Suppressor macrophage treated with lipopolysaccharide for 1 hour (primary cell): ENCODE measurements at regions not wholly inside any gene's neighbourhood (a gene's known extent, or its start where the extent isn't known, plus 50 kb on each side); places are given as distances from the start of the nearest gene placed in this dataset.
"Not testable (repeated sequence)": the region's sequence is repeated elsewhere in the genome, so short reads cannot be mapped to it uniquely, and the experiment has no call there.

Source experiments
- DNase-seq, 3 donors: peaks; one replicate each; pipeline ENCODE4 v3.0.0-alpha.2; 2020 to 2022

DNA sequence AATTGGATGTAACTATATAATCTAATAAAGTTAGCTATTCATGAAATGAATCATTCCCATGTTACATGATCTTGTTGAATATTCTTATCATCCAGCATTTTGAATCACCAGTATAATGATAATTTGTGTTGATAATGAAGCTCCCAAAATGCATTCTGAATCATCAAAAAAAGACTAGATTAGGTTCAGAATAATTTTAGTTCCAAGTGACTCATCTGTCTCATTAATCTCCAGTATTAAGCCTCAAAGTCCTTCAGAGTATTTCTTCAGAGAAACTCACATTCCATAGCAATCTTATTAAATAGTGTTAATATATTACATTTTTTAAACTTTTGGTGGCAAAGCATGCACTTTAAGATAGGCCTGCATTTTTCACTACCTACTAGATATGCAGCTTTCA, 207.5 kb downstream of the SLITRK5 start:
- DNase-seq: no peak

GRCh38 chr13:87884884-87885283, 213.7 kb downstream of the SLITRK5 start:
- no peak for DNase-seq

DNA sequence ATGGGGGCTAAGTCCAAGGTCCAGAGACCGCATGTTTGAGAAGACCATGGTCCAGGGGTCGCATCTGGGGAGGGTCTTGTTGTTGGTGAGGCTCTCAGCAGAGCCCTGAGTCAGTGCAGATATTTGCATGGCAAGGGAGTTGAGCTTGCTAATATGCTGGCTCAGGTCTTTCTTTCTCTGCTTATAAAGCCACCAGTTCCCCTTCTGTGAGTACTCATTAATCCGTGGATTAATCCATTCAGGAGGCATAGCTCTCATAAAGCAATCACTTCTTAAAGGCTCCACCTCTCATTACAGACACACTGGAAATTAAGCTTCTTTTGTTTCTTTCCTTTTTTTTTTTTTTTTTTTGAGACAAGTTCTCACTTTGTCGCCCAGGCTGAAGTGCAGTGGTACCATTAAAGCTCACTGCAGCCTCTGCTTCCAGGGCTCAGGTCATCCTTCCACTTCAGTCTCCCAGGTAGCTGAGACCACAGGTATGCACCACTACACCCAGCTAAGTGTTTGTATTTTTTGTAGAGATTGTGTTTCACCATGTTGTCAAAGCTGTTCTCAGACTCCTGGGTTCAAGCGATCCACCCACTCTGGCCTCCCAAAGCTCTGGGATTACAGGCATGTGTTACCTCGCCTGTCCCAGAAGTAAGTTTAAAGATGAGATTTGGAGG, 216.4 kb downstream of the SLITRK5 start:
- DNase-seq: no peak

DNA sequence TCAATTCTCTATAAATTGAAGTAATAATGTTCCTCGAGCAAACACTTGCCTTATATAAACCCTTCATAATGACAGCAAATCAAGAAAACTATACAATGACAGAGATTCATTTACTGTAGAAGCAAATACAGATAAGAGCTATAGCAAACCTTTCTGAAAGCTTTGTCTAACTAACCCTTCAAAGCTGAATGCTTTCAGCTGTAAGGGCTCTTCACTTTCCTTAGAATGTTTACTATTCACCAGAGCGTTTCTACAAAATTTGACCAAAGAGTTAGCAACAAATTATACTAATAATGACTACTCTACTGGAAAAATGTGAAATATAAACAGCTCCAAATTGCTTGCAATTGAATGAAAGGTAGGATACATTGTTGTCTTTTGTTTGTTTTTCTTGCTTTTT, 218.1 kb downstream of the SLITRK5 start:
- no peak for DNase-seq

GRCh38 chr13:87893186-87893585, 222.0 kb downstream of the SLITRK5 start:
- no peak for DNase-seq

DNA sequence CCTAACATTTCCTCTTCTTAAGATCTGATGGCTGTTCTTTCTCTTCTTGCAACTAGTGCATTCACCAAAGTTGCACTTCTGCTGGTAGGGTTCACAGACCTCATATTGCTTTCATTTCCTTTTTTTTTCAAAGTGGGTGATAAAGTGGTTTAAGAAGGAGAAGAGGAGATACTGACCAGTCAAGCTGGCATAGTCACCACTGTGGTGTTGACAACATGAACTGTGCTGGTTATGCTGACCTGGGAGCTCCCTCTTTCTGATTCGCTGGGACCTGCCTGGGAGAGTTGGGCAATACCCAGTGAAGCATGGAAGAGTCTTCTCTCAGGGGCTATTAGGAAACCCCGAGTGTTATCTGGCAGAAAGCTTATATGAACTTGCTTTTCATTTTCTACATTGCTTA, 222.9 kb downstream of the SLITRK5 start:
- peak; percentile 7 to 50 (median 26) for DNase-seq

- no peak for DNase-seq
Measured at GRCh38 chr13:87903553-87903952, 232.4 kb downstream of the SLITRK5 start.

DNA sequence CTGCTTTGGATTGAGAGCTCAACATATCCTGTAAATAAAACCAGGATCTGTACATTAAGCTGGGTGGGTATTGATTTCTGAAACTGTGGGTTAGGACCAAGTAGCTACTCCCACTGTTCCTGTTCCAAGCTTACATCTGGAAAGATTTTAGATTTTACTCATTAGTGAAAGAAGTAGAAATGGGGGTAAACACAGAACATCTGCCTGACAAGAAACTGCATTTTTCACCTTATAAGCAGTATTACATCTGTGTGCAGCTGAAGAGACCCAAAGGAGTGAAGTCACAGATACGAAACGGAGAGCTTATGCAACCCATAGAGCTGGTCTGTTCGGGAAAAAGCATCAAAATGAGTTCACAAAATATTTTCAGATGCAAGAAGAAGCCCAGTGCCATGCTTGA, 235.2 kb downstream of the SLITRK5 start:
- DNase-seq: no peak

DNA sequence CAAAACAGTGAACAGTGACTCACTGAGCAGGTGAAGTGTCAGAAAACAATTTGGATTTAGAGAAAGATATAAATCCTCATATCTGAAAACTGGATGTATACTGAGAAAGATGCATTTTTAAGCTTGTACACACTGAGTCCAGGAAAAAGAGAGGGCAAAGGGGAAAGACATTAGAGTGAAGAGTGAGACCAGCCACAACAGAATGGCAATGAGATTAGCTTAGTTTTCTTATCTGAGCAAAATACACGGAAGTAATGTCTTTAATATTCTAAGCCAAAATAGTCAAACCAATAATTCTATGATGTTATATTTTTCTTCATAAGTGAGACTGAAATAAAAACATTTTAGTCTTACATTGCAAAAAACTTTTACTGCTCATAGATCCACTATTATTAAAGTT, 236.0 kb downstream of the SLITRK5 start:
- DNase-seq: no peak

- DNase-seq: no peak
Measured at GRCh38 chr13:87919956-87920355, 248.8 kb downstream of the SLITRK5 start.

DNA sequence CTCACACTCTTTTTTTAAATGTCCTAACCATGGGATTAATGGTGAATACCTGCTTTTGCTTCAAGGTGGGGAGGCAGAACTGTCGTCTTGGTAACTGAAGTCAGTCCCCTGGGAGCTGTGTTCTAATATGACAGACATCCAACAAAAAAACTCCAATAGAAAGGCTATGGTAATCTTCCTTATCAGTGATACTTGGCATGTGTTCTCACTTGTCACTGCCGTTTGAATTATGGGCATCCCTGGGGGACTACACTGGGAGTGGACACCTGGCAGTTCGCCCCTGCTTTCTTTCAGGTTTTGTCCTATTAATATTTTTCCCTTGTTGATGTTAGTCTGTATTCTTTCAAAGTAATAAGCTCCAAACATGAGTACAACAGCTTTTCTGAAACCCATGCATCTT, 252.6 kb downstream of the SLITRK5 start:
- DNase-seq: no peak

DNA sequence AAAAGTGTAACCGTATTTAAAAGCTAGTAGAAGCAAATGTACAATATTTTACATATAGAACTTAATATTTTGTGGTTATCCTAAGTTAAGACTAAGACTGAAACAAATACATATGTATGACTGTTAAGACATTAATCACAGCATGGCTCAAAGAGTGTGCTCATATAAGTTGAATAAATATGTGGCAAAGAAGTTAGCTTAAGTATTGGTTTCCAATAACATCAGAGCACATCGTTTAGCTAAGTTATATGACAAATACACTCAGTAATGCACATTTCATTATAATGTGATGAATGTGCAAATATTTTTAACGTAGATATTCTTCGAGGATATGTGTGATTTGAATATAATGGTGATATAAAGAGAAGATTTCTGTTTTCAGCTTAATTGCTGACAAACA, 253.8 kb downstream of the SLITRK5 start:
- no peak for DNase-seq

DNA sequence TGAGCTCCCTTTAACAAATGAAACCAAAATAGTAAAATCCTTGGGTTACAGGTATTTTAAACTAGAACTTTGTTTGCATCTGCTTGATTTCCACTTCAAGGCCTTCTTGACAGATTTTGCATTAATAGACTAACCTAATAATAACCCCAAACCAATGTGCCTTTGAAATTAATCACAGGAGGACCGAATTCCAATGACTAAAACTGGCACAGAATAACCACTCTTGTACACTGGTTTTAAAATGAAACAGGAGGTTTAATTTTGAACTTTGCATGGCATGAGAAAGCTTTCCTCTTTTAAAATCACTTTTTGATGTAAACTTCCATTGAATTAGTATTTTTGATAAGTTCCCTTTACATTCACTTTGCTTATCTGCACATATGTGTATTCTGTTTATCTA, 269.6 kb downstream of the SLITRK5 start:
- no peak for DNase-seq

DNA sequence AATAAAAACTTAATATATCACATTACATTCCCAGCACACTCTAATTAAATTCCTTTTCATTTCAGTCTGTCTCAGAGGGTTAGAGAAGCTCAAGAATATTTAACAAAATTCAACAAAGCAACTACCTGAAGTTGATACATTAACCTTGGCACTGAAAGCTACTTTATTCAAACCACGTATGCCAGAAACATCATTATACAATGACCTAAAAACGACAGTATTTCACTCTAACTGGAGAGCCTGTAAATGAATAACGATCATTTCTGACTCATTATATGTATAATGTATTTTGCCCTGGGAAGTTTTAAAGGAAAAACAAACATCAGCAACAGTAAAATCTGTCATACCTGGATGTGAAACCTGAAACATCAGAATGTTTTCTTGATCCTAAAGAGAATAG, 270.1 kb downstream of the SLITRK5 start:
- no peak for DNase-seq

- no peak for DNase-seq
Measured at GRCh38 chr13:87942205-87942604, 271.0 kb downstream of the SLITRK5 start.

GRCh38 chr13:87944038-87944437, 272.9 kb downstream of the SLITRK5 start:
- no peak for DNase-seq

DNA sequence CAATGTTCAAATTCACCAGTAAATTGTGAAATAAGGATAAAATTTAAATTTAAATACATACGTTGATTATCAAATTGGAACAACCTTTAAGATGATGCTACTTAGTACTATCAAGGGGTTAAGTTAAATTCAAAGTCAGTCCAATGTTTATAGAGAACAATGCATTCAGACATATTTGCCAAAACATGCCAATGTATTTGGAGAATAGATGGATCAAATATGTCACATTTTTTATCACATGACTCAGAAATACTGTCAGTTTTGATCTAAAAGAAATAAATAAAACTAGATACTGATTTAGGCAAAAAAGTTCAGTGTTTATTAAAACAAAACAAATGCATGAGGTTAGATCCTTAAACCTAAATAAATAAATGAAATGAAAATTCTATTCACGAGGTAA, 281.2 kb downstream of the SLITRK5 start:
- no peak for DNase-seq

- DNase-seq: no peak
Measured at GRCh38 chr13:87953381-87953780, 282.2 kb downstream of the SLITRK5 start.

- no peak for DNase-seq
Measured at GRCh38 chr13:87954091-87954490, 282.9 kb downstream of the SLITRK5 start.

GRCh38 chr13:87961546-87961945, 290.4 kb downstream of the SLITRK5 start:
- no peak for DNase-seq

DNA sequence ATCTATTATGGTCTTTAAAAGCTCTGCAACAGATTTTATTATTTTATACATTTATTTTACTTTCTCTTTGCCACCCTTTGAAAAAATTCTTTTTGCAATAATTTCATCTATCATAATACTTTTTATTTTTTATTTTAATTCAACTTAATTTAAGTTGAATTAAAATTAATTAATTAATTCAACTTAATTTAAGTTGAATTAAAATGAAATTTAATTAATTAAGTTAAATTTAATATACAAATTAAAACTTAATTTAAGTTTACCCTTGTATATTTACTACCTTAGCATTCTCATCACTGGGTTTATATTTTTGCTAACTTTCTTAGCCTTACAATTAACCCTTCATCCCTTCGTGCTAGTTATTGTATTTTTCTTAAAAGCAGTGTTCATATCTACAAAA, 301.4 kb downstream of the SLITRK5 start:
- no peak for DNase-seq

DNA sequence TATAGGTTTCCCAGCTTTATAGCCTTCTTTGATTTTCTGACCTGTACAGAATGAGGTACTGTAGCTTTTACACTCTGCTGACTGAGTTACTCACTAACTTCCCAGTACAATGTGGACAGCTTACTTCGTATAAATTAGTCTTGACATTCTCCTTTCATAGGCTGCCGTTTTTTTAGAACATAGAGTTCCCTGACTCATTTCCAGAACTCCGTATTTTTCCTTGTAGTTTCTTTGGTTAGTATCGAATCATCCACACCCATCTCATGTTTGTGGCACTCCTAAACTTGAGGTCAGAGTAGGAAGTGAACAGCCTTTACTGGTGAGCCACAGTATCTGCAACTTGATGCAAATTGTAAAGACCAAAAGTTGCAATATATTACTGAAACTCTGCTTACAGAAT, 303.9 kb downstream of the SLITRK5 start:
- no peak for DNase-seq

DNA sequence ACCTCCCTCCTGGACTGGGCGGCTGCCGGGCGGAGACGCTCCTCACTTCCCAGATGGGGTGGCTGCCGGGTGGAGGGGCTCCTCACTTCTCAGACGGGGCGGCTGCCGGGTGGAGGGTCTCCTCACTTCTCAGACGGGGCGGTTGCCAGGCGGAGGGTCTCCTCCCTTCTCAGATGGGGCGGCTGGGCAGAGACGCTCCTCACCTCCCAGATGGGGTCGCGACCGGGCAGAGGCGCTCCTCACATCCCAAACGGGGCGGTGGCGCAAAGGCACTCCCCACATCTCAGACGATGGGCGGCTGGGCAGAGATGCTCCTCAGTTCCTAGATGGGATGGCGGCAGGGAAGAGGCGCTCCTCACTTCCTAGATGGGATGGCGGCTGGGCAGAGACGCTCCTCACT, 305.5 kb downstream of the SLITRK5 start:
- DNase-seq: not testable (repeated sequence)

- DNase-seq: no peak
Measured at GRCh38 chr13:87981416-87981815, 310.2 kb downstream of the SLITRK5 start.

GRCh38 chr13:87982400-87982799, 311.2 kb downstream of the SLITRK5 start:
- no peak for DNase-seq
